DOHH2 (cell line): ENCODE measurements at regions not wholly inside any gene's neighbourhood (a gene's known extent, or its start where the extent isn't known, plus 50 kb on each side); places are given as distances from the start of the nearest gene placed in this dataset.

Experiments used
- CTCF ChIP-seq: fragments of 200-600 bp; sonication (generic); IDR thresholded peaks from one replicate; pipeline ENCODE4 v1.5.1; 2014; ENCODE audit warnings: antibody characterized with exemption, mild to moderate bottlenecking, low read depth, low read length; ENCODE audit not compliant: poor library complexity, severe bottlenecking
- EZH2phosphoT487 ChIP-seq: fragments of 200-600 bp; sonication (generic); IDR thresholded peaks from 2 replicates; pipeline ENCODE4 v1.6.1; 2017; ENCODE audit warnings: borderline replicate concordance, mild to moderate bottlenecking, antibody characterized with exemption, low read length, moderate library complexity, mixed read lengths

DNA sequence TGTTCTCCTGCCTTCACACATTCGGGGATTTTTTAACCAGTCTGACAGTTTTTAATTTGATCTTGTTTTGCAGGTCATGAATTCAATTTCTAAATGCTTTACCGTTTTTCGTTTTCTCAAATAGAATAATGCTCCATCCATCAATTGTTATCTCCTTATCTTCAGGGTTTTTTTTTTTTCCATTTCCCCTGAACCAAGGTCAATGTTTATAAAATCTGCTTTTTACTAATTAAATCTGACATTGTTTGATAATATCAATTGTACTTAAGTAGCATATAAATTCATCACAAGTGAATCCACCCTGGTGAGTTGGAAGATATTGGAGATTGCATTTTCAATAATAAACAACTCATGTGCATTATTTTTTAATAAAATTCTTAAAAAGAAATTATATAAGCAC, 2004.6 kb upstream of the WWC1 start:
- no peak for TF ChIP-seq CTCF
- no peak for TF ChIP-seq EZH2phosphoT487
